PFSK-1 (cell line): ENCODE measurements at regions not wholly inside any gene's neighbourhood (a gene's known extent, or its start where the extent isn't known, plus 50 kb on each side); places are given as distances from the start of the nearest gene placed in this dataset.

Experiments used
- REST ChIP-seq, 2 experiments: IDR thresholded peaks; 2 replicates each; pipeline versions ENCODE4 v1.6.1 to v1.8.0; 2011 to 2012; ENCODE audit warnings: low read depth in 2 of 2, low read length in 2 of 2, control low read depth in 1 of 2, inconsistent platforms in 1 of 2, mild to moderate bottlenecking in 1 of 2, moderate library complexity in 1 of 2; ENCODE audit not compliant: insufficient read depth in 1 of 2
- SIN3A ChIP-seq: IDR thresholded peaks from 2 replicates; pipeline ENCODE4 v1.6.1; 2012; ENCODE audit warnings: mild to moderate bottlenecking, low read length, moderate library complexity, borderline replicate concordance; ENCODE audit not compliant: insufficient read depth

GRCh38 chr5:27700526-27700925, 662.1 kb upstream of the CDH9 start:
- TF ChIP-seq SIN3A = no peak
- no peak for TF ChIP-seq REST (IDR thresholded peaks at IDR 0.05; ENCODE audit: insufficient read depth in 1 of 2, low read depth in 2 of 2, low read length in 2 of 2)
